HL-60 (cell line): ENCODE measurements at regions not wholly inside any gene's neighbourhood (a gene's known extent, or its start where the extent isn't known, plus 50 kb on each side); places are given as distances from the start of the nearest gene placed in this dataset.

Experiments
- DNase-seq, 2 experiments: peaks; one replicate each; pipeline ENCODE4 v3.0.0-alpha.2; 2010 to 2020; ENCODE audit warnings: low read depth in 1 of 2, low spot score in 1 of 2
- H3K27ac ChIP-seq: fragments of 250-450 bp; sonication (Bioruptor Pico); replicated peaks from 2 replicates; pipeline ENCODE4 v1.5.1; 2020; ENCODE audit warnings: mild to moderate bottlenecking, moderate library complexity
- H3K27me3 ChIP-seq: fragments of 250-450 bp; sonication (Bioruptor Pico); 2 replicates; pipeline ENCODE4 v1.5.1; 2021; ENCODE audit warnings: mild to moderate bottlenecking, moderate library complexity; ENCODE audit not compliant: insufficient read depth, poor library complexity, severe bottlenecking
- H3K4me3 ChIP-seq: replicated peaks from 2 replicates; pipeline ENCODE4 v1.5.1; 2011; ENCODE audit warnings: mild to moderate bottlenecking, control low read depth, low read length; ENCODE audit not compliant: insufficient read depth
- POLR2AphosphoS5 ChIP-seq: IDR thresholded peaks from 2 replicates; pipeline ENCODE4 v1.6.1; 2012; ENCODE audit warnings: low read depth
- SPI1 ChIP-seq: IDR thresholded peaks from 2 replicates; pipeline ENCODE4 v1.6.1; 2012; ENCODE audit warnings: low read depth, mild to moderate bottlenecking, borderline replicate concordance
- TF ChIP-seq, protein P1 (sequence below): IDR thresholded peaks from one replicate; pipeline ENCODE4 v1.5.1; 2011; ENCODE audit warnings: low read length, control low read depth, inconsistent platforms; ENCODE audit not compliant: insufficient read depth
- TF ChIP-seq, protein P2 (sequence below): IDR thresholded peaks from 2 replicates; pipeline ENCODE4 v1.6.1; 2012; ENCODE audit warnings: low read depth; ENCODE audit not compliant: insufficient replicate concordance

DNA sequence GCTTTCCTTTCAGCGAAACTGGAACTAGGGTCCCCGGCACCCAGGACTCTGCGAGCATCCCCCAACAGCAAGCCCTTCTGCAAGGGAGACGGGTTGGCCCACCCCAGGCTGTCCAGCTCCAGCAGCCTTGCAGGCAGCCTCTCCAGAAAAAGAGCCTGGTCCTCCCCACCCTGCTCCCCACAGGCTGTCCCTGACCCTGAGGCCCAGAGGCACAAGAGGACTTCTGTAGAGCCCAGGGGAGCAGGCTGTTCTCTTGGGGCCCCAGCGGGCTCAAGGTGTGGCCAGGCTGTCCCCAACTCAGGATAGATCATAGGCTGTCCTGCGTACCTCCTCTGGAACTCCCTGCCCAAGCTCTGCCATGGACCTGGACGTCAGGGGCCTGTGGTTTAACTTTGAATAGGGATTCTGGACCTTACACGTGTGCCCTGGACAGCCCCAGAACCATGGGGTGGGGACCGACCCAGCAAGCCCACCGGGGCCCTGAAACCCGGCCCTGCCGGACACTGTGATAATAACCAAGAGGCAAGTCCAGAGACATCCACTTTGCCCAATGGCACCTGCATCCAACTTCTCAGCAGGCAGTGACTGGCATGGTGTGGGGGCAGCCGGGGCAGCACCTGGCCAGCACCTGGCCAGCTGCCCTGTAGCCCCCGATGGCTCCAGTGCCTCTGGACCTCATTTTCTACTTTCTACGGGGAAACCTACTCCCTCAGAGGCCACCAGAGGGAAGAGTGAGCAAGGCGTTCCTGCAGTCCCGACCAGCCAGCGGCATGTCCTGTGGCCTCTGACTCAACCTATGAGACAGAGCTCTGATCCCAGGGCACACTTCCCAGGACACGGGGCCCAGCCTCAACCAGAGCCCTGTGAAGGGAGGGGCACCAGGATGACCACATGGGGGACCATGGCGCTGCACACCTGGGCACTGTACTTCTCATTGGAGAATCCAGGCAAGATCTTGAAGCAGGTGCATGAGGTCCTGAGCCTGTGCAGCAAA lies 50.9 kb upstream of the TPM4 start:
- Histone ChIP-seq H3K27me3 (no peaks in the 10 kb centered on the region), H3K27ac (no peak overlapping the region), H3K4me3 (no peak overlapping the region)
- DNase-seq, result peak in 1 of 2 experiments; percentile 28
- TF ChIP-seq POLR2AphosphoS5 (no peak), SPI1 (no peak)
- TF ChIP-seq, protein P1, sequence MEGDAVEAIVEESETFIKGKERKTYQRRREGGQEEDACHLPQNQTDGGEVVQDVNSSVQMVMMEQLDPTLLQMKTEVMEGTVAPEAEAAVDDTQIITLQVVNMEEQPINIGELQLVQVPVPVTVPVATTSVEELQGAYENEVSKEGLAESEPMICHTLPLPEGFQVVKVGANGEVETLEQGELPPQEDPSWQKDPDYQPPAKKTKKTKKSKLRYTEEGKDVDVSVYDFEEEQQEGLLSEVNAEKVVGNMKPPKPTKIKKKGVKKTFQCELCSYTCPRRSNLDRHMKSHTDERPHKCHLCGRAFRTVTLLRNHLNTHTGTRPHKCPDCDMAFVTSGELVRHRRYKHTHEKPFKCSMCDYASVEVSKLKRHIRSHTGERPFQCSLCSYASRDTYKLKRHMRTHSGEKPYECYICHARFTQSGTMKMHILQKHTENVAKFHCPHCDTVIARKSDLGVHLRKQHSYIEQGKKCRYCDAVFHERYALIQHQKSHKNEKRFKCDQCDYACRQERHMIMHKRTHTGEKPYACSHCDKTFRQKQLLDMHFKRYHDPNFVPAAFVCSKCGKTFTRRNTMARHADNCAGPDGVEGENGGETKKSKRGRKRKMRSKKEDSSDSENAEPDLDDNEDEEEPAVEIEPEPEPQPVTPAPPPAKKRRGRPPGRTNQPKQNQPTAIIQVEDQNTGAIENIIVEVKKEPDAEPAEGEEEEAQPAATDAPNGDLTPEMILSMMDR, result peak; percentile 38

DNA sequence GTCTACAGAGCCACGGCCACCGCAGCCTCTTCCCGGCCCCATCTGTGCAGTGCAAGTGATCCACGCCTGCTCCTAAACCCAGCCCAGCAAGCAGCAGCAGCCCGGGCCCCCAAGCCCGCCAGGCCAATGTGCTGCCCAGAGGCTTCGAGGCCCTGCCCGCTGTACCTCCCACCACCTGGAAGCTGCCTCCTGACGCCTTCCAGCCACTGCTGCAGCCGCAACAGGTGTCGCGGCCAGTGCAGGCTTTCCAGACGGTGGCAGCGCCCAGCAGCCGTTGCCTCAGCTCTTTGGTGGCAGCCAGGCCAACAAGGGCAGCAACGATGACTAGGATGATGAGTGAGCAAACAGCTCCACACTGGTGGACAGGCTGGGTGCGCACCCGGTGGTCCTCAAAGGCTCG lies 50.2 kb upstream of the TPM4 start:
- TF ChIP-seq, protein P1, result no peak
- TF ChIP-seq, protein P2, sequence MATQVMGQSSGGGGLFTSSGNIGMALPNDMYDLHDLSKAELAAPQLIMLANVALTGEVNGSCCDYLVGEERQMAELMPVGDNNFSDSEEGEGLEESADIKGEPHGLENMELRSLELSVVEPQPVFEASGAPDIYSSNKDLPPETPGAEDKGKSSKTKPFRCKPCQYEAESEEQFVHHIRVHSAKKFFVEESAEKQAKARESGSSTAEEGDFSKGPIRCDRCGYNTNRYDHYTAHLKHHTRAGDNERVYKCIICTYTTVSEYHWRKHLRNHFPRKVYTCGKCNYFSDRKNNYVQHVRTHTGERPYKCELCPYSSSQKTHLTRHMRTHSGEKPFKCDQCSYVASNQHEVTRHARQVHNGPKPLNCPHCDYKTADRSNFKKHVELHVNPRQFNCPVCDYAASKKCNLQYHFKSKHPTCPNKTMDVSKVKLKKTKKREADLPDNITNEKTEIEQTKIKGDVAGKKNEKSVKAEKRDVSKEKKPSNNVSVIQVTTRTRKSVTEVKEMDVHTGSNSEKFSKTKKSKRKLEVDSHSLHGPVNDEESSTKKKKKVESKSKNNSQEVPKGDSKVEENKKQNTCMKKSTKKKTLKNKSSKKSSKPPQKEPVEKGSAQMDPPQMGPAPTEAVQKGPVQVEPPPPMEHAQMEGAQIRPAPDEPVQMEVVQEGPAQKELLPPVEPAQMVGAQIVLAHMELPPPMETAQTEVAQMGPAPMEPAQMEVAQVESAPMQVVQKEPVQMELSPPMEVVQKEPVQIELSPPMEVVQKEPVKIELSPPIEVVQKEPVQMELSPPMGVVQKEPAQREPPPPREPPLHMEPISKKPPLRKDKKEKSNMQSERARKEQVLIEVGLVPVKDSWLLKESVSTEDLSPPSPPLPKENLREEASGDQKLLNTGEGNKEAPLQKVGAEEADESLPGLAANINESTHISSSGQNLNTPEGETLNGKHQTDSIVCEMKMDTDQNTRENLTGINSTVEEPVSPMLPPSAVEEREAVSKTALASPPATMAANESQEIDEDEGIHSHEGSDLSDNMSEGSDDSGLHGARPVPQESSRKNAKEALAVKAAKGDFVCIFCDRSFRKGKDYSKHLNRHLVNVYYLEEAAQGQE, result no peak
- DNase-seq, result no peak
- Histone ChIP-seq H3K27me3 (no peaks in the 10 kb centered on the region), H3K27ac (no peak overlapping the region), H3K4me3 (no peak overlapping the region)
